Erythroblast (primary cell): ENCODE measurements at regions not wholly inside any gene's neighbourhood (a gene's known extent, or its start where the extent isn't known, plus 50 kb on each side); places are given as distances from the start of the nearest gene placed in this dataset.

Experiments
- GATA1 ChIP-seq: IDR thresholded peaks from 2 replicates; pipeline ENCODE4 v1.6.1; 2011; ENCODE audit warnings: low read depth, mild to moderate bottlenecking, control low read depth, low read length, moderate library complexity
- POLR2A ChIP-seq: IDR thresholded peaks from 2 replicates; pipeline ENCODE4 v1.6.1; 2011; ENCODE audit warnings: mild to moderate bottlenecking, low read length

- no peak for TF ChIP-seq POLR2A
- TF ChIP-seq GATA1 = no peak
These were observed 297.6 kb upstream of the ADGRL4 start for GRCh38 chr1:79304131-79304530.
